OCI-LY1 (cell line): ENCODE measurements at regions not wholly inside any gene's neighbourhood (a gene's known extent, or its start where the extent isn't known, plus 50 kb on each side); places are given as distances from the start of the nearest gene placed in this dataset.

Source experiments
- EZH2 ChIP-seq: fragments of 200-600 bp; sonication (generic), shearing (Covaris generic); IDR thresholded peaks from 2 replicates; pipeline ENCODE4 v1.8.0; 2017; ENCODE audit warnings: borderline replicate concordance, mixed run types, mild to moderate bottlenecking, antibody characterized with exemption, low read length, moderate library complexity, mixed read lengths
- TF ChIP-seq, protein P1 (sequence below): fragments of 200-600 bp; sonication (generic), shearing (Covaris generic); IDR thresholded peaks from 2 replicates; pipeline ENCODE4 v1.5.1; 2017; ENCODE audit warnings: mild to moderate bottlenecking, antibody characterized with exemption, low read length, moderate library complexity, mixed read lengths

DNA sequence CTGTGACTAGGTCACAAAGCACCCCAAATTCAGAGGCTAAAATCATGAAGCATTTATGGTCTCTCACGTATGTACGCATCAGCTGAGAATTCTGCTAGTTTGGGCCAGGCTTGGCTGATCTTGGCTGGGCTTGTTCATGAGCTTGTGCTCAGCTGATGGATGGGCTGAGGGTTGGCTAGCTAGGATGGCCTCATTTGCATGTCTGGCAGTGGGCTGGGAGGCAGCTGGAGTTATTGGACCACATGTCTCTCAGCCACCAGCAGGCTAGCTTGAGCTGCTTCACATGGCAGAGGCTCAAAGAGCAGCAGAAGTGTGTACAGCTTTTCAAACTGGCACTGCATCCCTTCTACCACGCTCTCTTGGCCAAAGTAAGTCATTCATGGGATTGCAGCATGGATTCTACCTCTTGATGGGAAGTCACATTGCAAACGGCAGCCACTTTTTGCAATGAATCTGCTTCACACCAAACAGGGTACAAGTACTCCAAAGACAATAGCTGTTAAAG lies 770.3 kb downstream of the TYW1 start:
- TF ChIP-seq, protein P1, sequence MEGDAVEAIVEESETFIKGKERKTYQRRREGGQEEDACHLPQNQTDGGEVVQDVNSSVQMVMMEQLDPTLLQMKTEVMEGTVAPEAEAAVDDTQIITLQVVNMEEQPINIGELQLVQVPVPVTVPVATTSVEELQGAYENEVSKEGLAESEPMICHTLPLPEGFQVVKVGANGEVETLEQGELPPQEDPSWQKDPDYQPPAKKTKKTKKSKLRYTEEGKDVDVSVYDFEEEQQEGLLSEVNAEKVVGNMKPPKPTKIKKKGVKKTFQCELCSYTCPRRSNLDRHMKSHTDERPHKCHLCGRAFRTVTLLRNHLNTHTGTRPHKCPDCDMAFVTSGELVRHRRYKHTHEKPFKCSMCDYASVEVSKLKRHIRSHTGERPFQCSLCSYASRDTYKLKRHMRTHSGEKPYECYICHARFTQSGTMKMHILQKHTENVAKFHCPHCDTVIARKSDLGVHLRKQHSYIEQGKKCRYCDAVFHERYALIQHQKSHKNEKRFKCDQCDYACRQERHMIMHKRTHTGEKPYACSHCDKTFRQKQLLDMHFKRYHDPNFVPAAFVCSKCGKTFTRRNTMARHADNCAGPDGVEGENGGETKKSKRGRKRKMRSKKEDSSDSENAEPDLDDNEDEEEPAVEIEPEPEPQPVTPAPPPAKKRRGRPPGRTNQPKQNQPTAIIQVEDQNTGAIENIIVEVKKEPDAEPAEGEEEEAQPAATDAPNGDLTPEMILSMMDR, result no peak
- TF ChIP-seq EZH2, result no peak
